ENCODE measurements at regions not wholly inside any gene's neighbourhood (a gene's known extent, or its start where the extent isn't known, plus 50 kb on each side); places are given as distances from the start of the nearest gene placed in this dataset.

DNA sequence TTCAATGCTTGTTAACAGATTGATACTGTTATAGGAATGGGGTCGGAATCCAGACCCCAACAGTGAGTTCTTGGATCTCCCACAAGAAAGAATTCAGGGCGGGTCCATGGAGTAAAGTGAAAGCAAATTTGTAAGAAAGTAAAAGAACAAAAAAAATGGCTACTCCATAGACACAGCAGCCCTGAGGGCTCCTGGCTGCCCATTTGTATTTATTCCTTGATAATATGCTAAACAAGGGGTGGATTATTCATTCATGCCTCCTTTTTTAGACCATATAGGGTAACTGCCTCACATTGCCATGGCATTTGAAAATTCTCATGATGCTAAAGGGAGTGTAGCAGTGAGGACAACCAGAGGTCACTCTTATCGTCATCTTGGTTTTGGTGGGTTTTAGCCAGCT is 717.2 kb upstream of the KCND2 start:
- H3K4me3 ChIP-seq, result no peak overlapping the region
- no peaks in the 10 kb centered on the region for H3K36me3 ChIP-seq
- intact Hi-C loops (cut with DNase I; ENCODE audit: low total_unique reads) (no loop called here), in situ Hi-C loops (cut with MboI; ENCODE audit: low sequenced_read_pairs in 4 of 4) (no loop called here)
- no peak for TF ChIP-seq POLR2A (IDR thresholded peaks at IDR 0.05)
- TF ChIP-seq, protein P1, sequence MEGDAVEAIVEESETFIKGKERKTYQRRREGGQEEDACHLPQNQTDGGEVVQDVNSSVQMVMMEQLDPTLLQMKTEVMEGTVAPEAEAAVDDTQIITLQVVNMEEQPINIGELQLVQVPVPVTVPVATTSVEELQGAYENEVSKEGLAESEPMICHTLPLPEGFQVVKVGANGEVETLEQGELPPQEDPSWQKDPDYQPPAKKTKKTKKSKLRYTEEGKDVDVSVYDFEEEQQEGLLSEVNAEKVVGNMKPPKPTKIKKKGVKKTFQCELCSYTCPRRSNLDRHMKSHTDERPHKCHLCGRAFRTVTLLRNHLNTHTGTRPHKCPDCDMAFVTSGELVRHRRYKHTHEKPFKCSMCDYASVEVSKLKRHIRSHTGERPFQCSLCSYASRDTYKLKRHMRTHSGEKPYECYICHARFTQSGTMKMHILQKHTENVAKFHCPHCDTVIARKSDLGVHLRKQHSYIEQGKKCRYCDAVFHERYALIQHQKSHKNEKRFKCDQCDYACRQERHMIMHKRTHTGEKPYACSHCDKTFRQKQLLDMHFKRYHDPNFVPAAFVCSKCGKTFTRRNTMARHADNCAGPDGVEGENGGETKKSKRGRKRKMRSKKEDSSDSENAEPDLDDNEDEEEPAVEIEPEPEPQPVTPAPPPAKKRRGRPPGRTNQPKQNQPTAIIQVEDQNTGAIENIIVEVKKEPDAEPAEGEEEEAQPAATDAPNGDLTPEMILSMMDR (IDR thresholded peaks at IDR 0.05 in 4 of 5, conservative IDR thresholded peaks at IDR 0.05 in 1 of 5), result no peak
- H3K4me1 ChIP-seq, result no peaks in the 10 kb centered on the region
- no peaks in the 10 kb centered on the region for H3K27me3 ChIP-seq
- H3K9me3 ChIP-seq, result no peaks in the 10 kb centered on the region
- H3K27ac ChIP-seq, result no peak overlapping the region
- DNase-seq, result no peak
- ATAC-seq, result no peak

DNA sequence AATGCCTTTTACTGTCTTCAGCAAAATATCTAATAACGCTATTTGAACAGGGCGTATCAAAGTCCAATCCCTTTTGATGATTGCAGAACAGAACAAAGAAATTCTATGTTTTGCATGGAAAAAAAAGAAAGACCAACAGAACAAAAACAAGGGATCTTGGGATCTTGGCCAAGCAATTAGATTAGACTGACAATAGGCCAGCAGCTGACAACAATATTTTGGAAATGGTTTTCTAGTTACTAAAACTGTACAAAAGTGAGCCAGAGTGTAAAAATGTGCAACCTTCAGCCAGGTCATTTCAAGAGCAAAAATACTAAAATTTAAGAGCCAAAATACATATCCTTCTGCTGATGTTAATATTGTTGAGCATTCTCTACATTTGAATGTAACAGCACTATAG is 716.5 kb upstream of the KCND2 start:
- H3K4me3 ChIP-seq, result no peak overlapping the region
- H3K36me3 ChIP-seq, result no peaks in the 10 kb centered on the region
- DNase-seq, result no peak
- no peak for TF ChIP-seq POLR2A (IDR thresholded peaks at IDR 0.05)
- TF ChIP-seq, protein P1 (IDR thresholded peaks at IDR 0.05 in 4 of 5, conservative IDR thresholded peaks at IDR 0.05 in 1 of 5), result no peak
- ATAC-seq, result no peak
- intact Hi-C loops (cut with DNase I; ENCODE audit: low total_unique reads) (no loop called here), in situ Hi-C loops (cut with MboI; ENCODE audit: low sequenced_read_pairs in 4 of 4) (no loop called here)
- no peak overlapping the region for H3K27ac ChIP-seq
- H3K4me1 ChIP-seq, result no peaks in the 10 kb centered on the region
- no peaks in the 10 kb centered on the region for H3K9me3 ChIP-seq
- no peaks in the 10 kb centered on the region for H3K27me3 ChIP-seq

DNA sequence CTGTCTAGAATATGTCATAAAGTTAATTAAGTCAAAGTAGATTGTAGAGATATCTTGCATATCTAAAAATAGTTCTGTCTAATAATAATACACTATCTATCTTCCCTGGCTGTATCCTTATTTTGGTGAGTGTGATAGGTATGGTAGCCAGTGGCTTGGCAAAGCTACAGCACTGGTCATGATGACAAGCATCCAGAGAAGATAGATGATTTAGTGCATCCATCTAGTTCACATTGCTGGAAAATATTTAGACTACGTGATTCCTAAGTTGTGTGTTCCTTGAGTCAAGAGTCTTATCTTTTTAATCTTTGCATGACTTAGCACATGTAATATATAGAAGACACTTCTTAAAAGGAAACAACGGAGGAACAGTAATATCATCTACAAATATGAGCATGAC is 711.2 kb upstream of the KCND2 start:
- Histone ChIP-seq H3K27ac (no peak overlapping the region), H3K9me3 (no peaks in the 10 kb centered on the region), H3K36me3 (no peaks in the 10 kb centered on the region), H3K4me3 (no peak overlapping the region), H3K4me1 (no peaks in the 10 kb centered on the region), H3K27me3 (no peaks in the 10 kb centered on the region)
- DNase-seq, result no peak
- no peak for ATAC-seq
- no peak for TF ChIP-seq POLR2A (IDR thresholded peaks at IDR 0.05)
- TF ChIP-seq, protein P1 (IDR thresholded peaks at IDR 0.05 in 4 of 5, conservative IDR thresholded peaks at IDR 0.05 in 1 of 5), result no peak
- in situ Hi-C loops (cut with MboI; ENCODE audit: low sequenced_read_pairs in 4 of 4) (no loop called here), intact Hi-C loops (cut with DNase I; ENCODE audit: low total_unique reads) (no loop called here)

DNA sequence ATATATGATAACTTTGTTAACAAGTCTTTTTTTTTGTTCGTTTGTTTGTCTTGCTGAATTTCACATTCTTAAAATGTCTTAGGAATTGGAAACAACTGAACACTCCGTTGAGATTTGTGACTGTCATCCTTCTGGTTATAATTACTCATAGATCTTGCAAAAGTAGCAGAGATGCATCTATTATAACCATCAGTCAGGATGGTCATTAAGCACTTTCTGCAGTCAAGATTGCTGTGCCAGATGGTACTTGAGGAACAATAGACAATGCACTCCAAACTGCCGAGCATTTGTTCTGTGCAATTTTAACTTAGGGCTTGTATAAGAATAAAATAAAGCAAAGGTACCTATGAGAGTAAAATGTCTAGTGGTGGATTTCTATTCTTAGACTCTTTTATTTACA is 710.1 kb upstream of the KCND2 start:
- Histone ChIP-seq H3K9me3 (no peaks in the 10 kb centered on the region), H3K4me1 (no peaks in the 10 kb centered on the region), H3K27ac (no peak overlapping the region), H3K36me3 (no peaks in the 10 kb centered on the region), H3K4me3 (no peak overlapping the region), H3K27me3 (no peaks in the 10 kb centered on the region)
- DNase-seq (no peak), ATAC-seq (no peak)
- in situ Hi-C loops (cut with MboI; ENCODE audit: low sequenced_read_pairs in 4 of 4) (no loop called here), intact Hi-C loops (cut with DNase I; ENCODE audit: low total_unique reads) (no loop called here)
- TF ChIP-seq, protein P1 (IDR thresholded peaks at IDR 0.05 in 4 of 5, conservative IDR thresholded peaks at IDR 0.05 in 1 of 5), result no peak
- no peak for TF ChIP-seq POLR2A (IDR thresholded peaks at IDR 0.05)

DNA sequence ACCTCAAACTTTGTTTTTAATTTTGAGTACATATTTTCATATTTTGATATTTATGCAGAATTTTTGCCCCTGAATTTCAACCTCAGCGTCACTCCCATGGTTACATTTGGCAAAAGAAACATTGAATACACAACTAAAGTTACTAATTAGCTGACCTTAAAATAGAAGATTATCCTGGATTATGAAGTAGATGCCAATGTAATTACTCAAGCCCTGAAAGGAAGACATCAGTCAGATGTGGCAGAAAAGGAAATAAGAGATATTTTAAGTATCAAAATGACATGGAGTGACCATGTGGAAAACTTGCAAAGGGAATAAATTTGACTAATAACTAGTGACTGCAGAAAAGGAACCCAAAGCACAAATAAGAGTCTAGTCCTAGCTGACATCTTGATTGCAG is 701.3 kb upstream of the KCND2 start:
- in situ Hi-C loops (cut with MboI; ENCODE audit: low sequenced_read_pairs in 4 of 4) (no loop called here), intact Hi-C loops (cut with DNase I; ENCODE audit: low total_unique reads) (no loop called here)
- DNase-seq (no peak), ATAC-seq (no peak)
- TF ChIP-seq, protein P1 (IDR thresholded peaks at IDR 0.05 in 4 of 5, conservative IDR thresholded peaks at IDR 0.05 in 1 of 5), result no peak
- no peak for TF ChIP-seq POLR2A (IDR thresholded peaks at IDR 0.05)
- Histone ChIP-seq H3K27me3 (no peaks in the 10 kb centered on the region), H3K4me3 (no peak overlapping the region), H3K4me1 (no peaks in the 10 kb centered on the region), H3K9me3 (no peaks in the 10 kb centered on the region), H3K27ac (no peak overlapping the region), H3K36me3 (no peaks in the 10 kb centered on the region)

Measured in gastrocnemius medialis (tissue), 4 donors.